Ishikawa (cell line): ENCODE measurements at regions not wholly inside any gene's neighbourhood (a gene's known extent, or its start where the extent isn't known, plus 50 kb on each side); places are given as distances from the start of the nearest gene placed in this dataset.

Experiments used
- CEBPB ChIP-seq: IDR thresholded peaks from 2 replicates; pipeline ENCODE4 v1.6.1; 2012
- CREB1 ChIP-seq: IDR thresholded peaks from 2 replicates; pipeline ENCODE4 v1.6.1; 2012; ENCODE audit warnings: low read depth
- EGR1 ChIP-seq: IDR thresholded peaks from 2 replicates; pipeline ENCODE4 v1.6.1; 2012
- EP300 ChIP-seq: IDR thresholded peaks from 2 replicates; pipeline ENCODE4 v1.6.1; 2012; ENCODE audit warnings: borderline replicate concordance
- FOXM1 ChIP-seq: IDR thresholded peaks from 2 replicates; pipeline ENCODE4 v1.6.1; 2012; ENCODE audit warnings: low read depth, borderline replicate concordance
- NFIC ChIP-seq: IDR thresholded peaks from 2 replicates; pipeline ENCODE4 v1.6.1; 2012
- RAD21 ChIP-seq: IDR thresholded peaks from 2 replicates; pipeline ENCODE4 v1.6.1; 2012; ENCODE audit warnings: low read depth
- REST ChIP-seq: IDR thresholded peaks from 2 replicates; pipeline ENCODE4 v1.6.1; 2012; ENCODE audit warnings: low read depth, mild to moderate bottlenecking
- TAF1 ChIP-seq: IDR thresholded peaks from 2 replicates; pipeline ENCODE4 v1.6.1; 2012; ENCODE audit warnings: low read depth, mild to moderate bottlenecking
- TCF12 ChIP-seq: IDR thresholded peaks from 2 replicates; pipeline ENCODE4 v1.6.1; 2012; ENCODE audit warnings: low read depth
- TEAD4 ChIP-seq: IDR thresholded peaks from 2 replicates; pipeline ENCODE4 v1.6.1; 2012
- YY1 ChIP-seq: IDR thresholded peaks from 2 replicates; pipeline ENCODE4 v1.6.1; 2012; ENCODE audit warnings: low read depth
- ZBTB7A ChIP-seq: IDR thresholded peaks from 2 replicates; pipeline ENCODE4 v1.6.1; 2012; ENCODE audit warnings: low read depth
- TF ChIP-seq, protein P1 (sequence below): IDR thresholded peaks from 2 replicates; pipeline ENCODE4 v1.6.1; 2012
- TF ChIP-seq, protein P2 (sequence below): IDR thresholded peaks from 2 replicates; pipeline ENCODE4 v1.6.1; 2012

GRCh38 chr1:29896791-29897714 lies 660.7 kb downstream of the PTPRU start:
- TF ChIP-seq EGR1 (no peak), YY1 (no peak), RAD21 (no peak), REST (no peak), TAF1 (no peak), NFIC (no peak), CEBPB (no peak), CREB1 (no peak), TCF12 (no peak), EP300 (no peak), ZBTB7A (no peak), TEAD4 (no peak), FOXM1 (no peak)
- TF ChIP-seq, protein P1, sequence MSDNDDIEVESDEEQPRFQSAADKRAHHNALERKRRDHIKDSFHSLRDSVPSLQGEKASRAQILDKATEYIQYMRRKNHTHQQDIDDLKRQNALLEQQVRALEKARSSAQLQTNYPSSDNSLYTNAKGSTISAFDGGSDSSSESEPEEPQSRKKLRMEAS: no peak

DNA sequence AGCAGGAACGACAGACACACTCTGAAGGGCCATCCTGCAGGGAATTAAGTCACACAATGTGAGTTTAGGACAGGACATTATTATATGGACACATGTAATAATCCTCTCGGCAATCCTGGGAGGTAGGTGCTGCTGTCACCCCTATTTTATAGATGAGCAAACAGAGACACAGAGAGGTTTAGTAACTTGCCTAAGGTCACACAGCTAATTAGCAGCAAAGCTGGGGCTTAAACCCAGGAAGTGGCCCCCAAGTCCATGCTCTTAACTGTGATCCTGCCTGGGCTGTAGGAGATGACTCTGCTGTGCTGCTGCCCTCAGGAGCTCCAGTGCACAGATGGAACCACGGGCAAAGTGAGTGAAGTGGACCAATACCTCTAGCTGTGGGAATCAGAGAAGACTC lies 660.0 kb downstream of the PTPRU start:
- TF ChIP-seq ZBTB7A: no peak
- no peak for TF ChIP-seq NFIC
- TF ChIP-seq EGR1: no peak
- TF ChIP-seq FOXM1: no peak
- no peak for TF ChIP-seq TAF1

GRCh38 chr1:29895201-29895600 lies 658.9 kb downstream of the PTPRU start:
- TF ChIP-seq CEBPB (no peak), FOXM1 (no peak), REST (no peak), ZBTB7A (no peak), YY1 (no peak), CREB1 (no peak)
- TF ChIP-seq, protein P1: no peak

DNA sequence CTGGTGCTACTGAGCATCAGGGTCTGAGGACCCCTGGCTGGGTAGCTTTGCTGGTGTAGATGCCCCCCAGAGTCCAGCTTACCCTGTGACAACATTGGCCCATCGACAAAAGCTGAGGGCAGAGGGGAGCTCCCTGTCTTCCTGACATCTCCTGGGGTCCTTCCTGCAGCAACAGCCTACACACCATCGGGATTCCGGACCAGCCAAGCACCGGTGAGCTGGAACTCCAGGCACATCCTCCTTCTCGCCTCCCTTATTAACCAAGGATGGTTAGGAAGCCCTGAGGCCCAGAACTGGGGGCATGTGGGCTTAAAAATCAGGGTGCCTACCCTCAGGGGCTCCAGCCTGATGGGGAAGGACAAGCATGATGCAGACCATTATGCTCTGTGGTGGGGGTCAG lies 658.0 kb downstream of the PTPRU start:
- no peak for TF ChIP-seq EGR1
- TF ChIP-seq, protein P1: no peak
- TF ChIP-seq TCF12: no peak
- no peak for TF ChIP-seq TAF1
- no peak for TF ChIP-seq FOXM1
- no peak for TF ChIP-seq REST
- TF ChIP-seq ZBTB7A: no peak
- no peak for TF ChIP-seq CREB1
- TF ChIP-seq, protein P2, sequence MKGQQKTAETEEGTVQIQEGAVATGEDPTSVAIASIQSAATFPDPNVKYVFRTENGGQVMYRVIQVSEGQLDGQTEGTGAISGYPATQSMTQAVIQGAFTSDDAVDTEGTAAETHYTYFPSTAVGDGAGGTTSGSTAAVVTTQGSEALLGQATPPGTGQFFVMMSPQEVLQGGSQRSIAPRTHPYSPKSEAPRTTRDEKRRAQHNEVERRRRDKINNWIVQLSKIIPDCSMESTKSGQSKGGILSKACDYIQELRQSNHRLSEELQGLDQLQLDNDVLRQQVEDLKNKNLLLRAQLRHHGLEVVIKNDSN: no peak
- TF ChIP-seq CEBPB: no peak
- no peak for TF ChIP-seq EP300

DNA sequence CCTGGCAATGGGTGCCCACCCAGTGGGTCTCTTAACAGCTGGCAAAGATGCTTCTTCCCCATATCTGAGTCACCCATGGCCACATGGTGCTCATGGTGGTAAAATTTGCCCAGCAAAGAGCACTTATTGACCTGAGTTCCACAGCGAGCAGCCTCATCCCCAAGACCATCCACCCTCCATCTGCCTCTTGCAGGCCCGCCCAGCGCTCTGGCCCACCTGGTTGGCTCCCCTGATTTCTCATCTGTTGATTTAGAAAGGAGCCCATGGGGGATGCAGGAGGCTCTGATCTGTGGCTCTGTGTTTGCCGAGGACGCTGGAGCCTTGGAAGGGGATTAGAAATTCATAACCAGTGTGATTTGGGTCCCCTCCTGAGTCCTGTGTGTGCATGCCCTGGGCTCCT lies 657.5 kb downstream of the PTPRU start:
- TF ChIP-seq CEBPB (no peak), TAF1 (no peak), RAD21 (no peak), TCF12 (no peak), NFIC (no peak)
- TF ChIP-seq, protein P2: no peak
